Gastrocnemius medialis (tissue), 4 donors: ENCODE measurements at regions not wholly inside any gene's neighbourhood (a gene's known extent, or its start where the extent isn't known, plus 50 kb on each side); places are given as distances from the start of the nearest gene placed in this dataset.

Source experiments
- POLR2A ChIP-seq, 2 donors: fragments of 450-650 bp; IDR thresholded peaks; one replicate each; pipeline ENCODE4 v1.6.1; 2017; ENCODE audit warnings: antibody characterized with exemption in 2 of 2, mild to moderate bottlenecking in 2 of 2, moderate library complexity in 2 of 2
- TF ChIP-seq, protein P1 (sequence below), 5 experiments: fragments of 450-650 bp in 3 of 5; fragments of 200-600 bp in 2 of 5; sonication (generic) in 2 of 5; IDR thresholded peaks in 4 of 5; conservative IDR thresholded peaks in 1 of 5; 1 replicate in 4 of 5; 2 replicates in 1 of 5; pipeline ENCODE4 v1.5.1; 2016 to 2019; ENCODE audit warnings: antibody characterized with exemption in 5 of 5, mild to moderate bottlenecking in 3 of 5, moderate library complexity in 3 of 5

DNA sequence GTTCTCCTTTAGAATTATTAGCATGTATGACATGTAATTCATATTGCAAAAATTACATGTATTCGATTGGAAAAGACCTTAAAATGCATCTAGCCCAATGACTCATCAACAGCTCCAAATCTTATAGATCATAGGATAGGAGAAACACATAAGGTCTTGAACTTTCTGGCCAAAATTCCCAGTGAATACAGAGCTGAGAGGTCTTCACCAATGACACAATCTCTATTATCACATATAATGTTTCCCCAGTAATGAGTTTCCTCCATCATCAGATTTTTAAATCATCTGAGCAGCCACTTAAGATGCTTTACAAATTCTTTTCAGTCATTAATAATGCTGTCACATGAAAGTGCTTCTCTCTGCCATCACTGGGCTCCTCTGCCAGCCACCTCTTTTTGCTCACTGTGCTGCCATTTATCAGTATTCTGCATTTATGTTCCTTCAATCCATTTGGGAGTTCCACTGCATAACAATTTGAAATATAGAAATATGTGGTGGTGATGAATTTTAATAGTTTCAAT, 804.9 kb downstream of the SUCLG1 start:
- TF ChIP-seq POLR2A (IDR thresholded peaks at IDR 0.05), result no peak
- TF ChIP-seq, protein P1, sequence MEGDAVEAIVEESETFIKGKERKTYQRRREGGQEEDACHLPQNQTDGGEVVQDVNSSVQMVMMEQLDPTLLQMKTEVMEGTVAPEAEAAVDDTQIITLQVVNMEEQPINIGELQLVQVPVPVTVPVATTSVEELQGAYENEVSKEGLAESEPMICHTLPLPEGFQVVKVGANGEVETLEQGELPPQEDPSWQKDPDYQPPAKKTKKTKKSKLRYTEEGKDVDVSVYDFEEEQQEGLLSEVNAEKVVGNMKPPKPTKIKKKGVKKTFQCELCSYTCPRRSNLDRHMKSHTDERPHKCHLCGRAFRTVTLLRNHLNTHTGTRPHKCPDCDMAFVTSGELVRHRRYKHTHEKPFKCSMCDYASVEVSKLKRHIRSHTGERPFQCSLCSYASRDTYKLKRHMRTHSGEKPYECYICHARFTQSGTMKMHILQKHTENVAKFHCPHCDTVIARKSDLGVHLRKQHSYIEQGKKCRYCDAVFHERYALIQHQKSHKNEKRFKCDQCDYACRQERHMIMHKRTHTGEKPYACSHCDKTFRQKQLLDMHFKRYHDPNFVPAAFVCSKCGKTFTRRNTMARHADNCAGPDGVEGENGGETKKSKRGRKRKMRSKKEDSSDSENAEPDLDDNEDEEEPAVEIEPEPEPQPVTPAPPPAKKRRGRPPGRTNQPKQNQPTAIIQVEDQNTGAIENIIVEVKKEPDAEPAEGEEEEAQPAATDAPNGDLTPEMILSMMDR (IDR thresholded peaks at IDR 0.05 in 4 of 5, conservative IDR thresholded peaks at IDR 0.05 in 1 of 5), result no peak
